Large intestine (tissue), 3 donors: ENCODE measurements at regions not wholly inside any gene's neighbourhood (a gene's known extent, or its start where the extent isn't known, plus 50 kb on each side); places are given as distances from the start of the nearest gene placed in this dataset.

ENCODE experiments used
- DNase-seq, 2 donors: peaks; one replicate each; pipeline versions ENCODE4 v3.0.0 to v3.0.0-alpha.2; 2013
- H3K27ac ChIP-seq: one replicate; pipeline ENCODE4 v1.5.1; 2013; ENCODE audit warnings: low read length
- H3K27me3 ChIP-seq: 2 replicates; pipeline ENCODE4 v1.6.1; 2013; ENCODE audit warnings: low read length; ENCODE audit not compliant: control insufficient read depth, insufficient read depth
- H3K36me3 ChIP-seq: 2 replicates; pipeline ENCODE4 v1.6.1; 2013; ENCODE audit warnings: low read length; ENCODE audit not compliant: control insufficient read depth, insufficient read depth
- H3K4me1 ChIP-seq: one replicate; pipeline ENCODE4 v1.6.1; 2013; ENCODE audit warnings: low read length; ENCODE audit not compliant: control insufficient read depth, insufficient read depth
- H3K4me3 ChIP-seq: one replicate; pipeline ENCODE4 v1.5.1; 2013; ENCODE audit warnings: low read length
- H3K9me3 ChIP-seq: one replicate; pipeline ENCODE4 v1.6.1; 2013; ENCODE audit warnings: mild to moderate bottlenecking, low read depth, low read length, moderate library complexity; ENCODE audit not compliant: control insufficient read depth
- WGBS: methylation state at CpG from one replicate; pipeline ENCODE4 v1.1.5; 2013; ENCODE audit warnings: low lambda C conversion rate; ENCODE audit not compliant: insufficient coverage; 5-methylcytosine and 5-hydroxymethylcytosine counted together

GRCh38 chr6:109271622-109272021 lies 110.6 kb downstream of the CD164 start:
- 100% methylated on average over 1 of the region's 2 CpGs for WGBS
- Histone ChIP-seq H3K4me3 (no peak overlapping the region), H3K4me1 (no peaks in the 10 kb centered on the region), H3K27ac (no peak overlapping the region), H3K36me3 (no peaks in the 10 kb centered on the region), H3K27me3 (no peaks in the 10 kb centered on the region), H3K9me3 (no peaks in the 10 kb centered on the region)
- no peak for DNase-seq

- no peaks in the 10 kb centered on the region for H3K4me1 ChIP-seq
- H3K27ac ChIP-seq, result no peak overlapping the region
- DNase-seq, result no peak
- H3K9me3 ChIP-seq, result no peaks in the 10 kb centered on the region
- no peaks in the 10 kb centered on the region for H3K27me3 ChIP-seq
- H3K36me3 ChIP-seq, result no peaks in the 10 kb centered on the region
- 100% methylated on average over 1 of the region's 1 CpG for WGBS
- H3K4me3 ChIP-seq, result no peak overlapping the region
Measured at GRCh38 chr6:109269953-109270517, 112.2 kb downstream of the CD164 start.

- H3K4me1 ChIP-seq, result no peaks in the 10 kb centered on the region
- no CpG with 5 or more reads among the region's 7 CpGs for WGBS
- H3K36me3 ChIP-seq, result no peaks in the 10 kb centered on the region
Measured at GRCh38 chr6:109269057-109269456, 113.2 kb downstream of the CD164 start.

GRCh38 chr6:109265530-109265929 lies 116.7 kb downstream of the CD164 start:
- Histone ChIP-seq H3K9me3 (no peaks in the 10 kb centered on the region), H3K4me1 (no peaks in the 10 kb centered on the region), H3K27ac (no peak overlapping the region), H3K36me3 (no peaks in the 10 kb centered on the region), H3K4me3 (no peak overlapping the region), H3K27me3 (no peaks in the 10 kb centered on the region)
- WGBS, result no CpG with 5 or more reads among the region's 3 CpGs
- peak in 1 of 2 donors; percentile 4 for DNase-seq

More at GRCh38 chr6:109269057-109269456, 113.2 kb downstream of the CD164 start:
- H3K9me3 ChIP-seq, result no peaks in the 10 kb centered on the region
- H3K27me3 ChIP-seq, result no peaks in the 10 kb centered on the region
- no peak for DNase-seq
- H3K27ac ChIP-seq, result no peak overlapping the region
- no peak overlapping the region for H3K4me3 ChIP-seq

GRCh38 chr6:109263873-109264700 lies 118.2 kb downstream of the CD164 start:
- Histone ChIP-seq H3K36me3 (no peaks in the 10 kb centered on the region), H3K9me3 (no peaks in the 10 kb centered on the region), H3K27ac (no peak overlapping the region), H3K27me3 (no peaks in the 10 kb centered on the region), H3K4me3 (no peak overlapping the region), H3K4me1 (no peaks in the 10 kb centered on the region)
- DNase-seq, result no peak
- 100% methylated on average over 1 of the region's 3 CpGs for WGBS

- no peak overlapping the region for H3K4me3 ChIP-seq
- H3K9me3 ChIP-seq, result no peaks in the 10 kb centered on the region
- H3K27ac ChIP-seq, result no peak overlapping the region
- WGBS, result 100% methylated on average over 2 of the region's 7 CpGs
- H3K36me3 ChIP-seq, result no peaks in the 10 kb centered on the region
- no peaks in the 10 kb centered on the region for H3K27me3 ChIP-seq
- H3K4me1 ChIP-seq, result no peaks in the 10 kb centered on the region
- no peak for DNase-seq
Measured at GRCh38 chr6:109262261-109262660, 120.0 kb downstream of the CD164 start.

GRCh38 chr6:109261811-109262210 lies 120.5 kb downstream of the CD164 start:
- 80% methylated on average over 1 of the region's 6 CpGs for WGBS
- no peaks in the 10 kb centered on the region for H3K27me3 ChIP-seq

GRCh38 chr6:109260701-109261100 lies 121.6 kb downstream of the CD164 start:
- H3K4me3 ChIP-seq, result no peak overlapping the region
- no peaks in the 10 kb centered on the region for H3K4me1 ChIP-seq
- H3K27me3 ChIP-seq, result no peaks in the 10 kb centered on the region
- no peak overlapping the region for H3K27ac ChIP-seq
- no peaks in the 10 kb centered on the region for H3K9me3 ChIP-seq
- no peak for DNase-seq
- H3K36me3 ChIP-seq, result no peaks in the 10 kb centered on the region
- WGBS, result 94% methylated on average over 2 of the region's 3 CpGs

More at GRCh38 chr6:109261811-109262210, 120.5 kb downstream of the CD164 start:
- no peak overlapping the region for H3K4me3 ChIP-seq
- H3K4me1 ChIP-seq, result no peaks in the 10 kb centered on the region
- H3K36me3 ChIP-seq, result no peaks in the 10 kb centered on the region
- no peak for DNase-seq
- H3K9me3 ChIP-seq, result no peaks in the 10 kb centered on the region
- no peak overlapping the region for H3K27ac ChIP-seq

- no peak for DNase-seq
- WGBS, result no CpG with 5 or more reads among the region's 2 CpGs
- Histone ChIP-seq H3K9me3 (no peaks in the 10 kb centered on the region), H3K4me3 (no peak overlapping the region), H3K27me3 (no peaks in the 10 kb centered on the region), H3K4me1 (no peaks in the 10 kb centered on the region), H3K36me3 (no peaks in the 10 kb centered on the region), H3K27ac (no peak overlapping the region)
Measured at GRCh38 chr6:109260126-109260525, 122.1 kb downstream of the CD164 start.

GRCh38 chr6:109258129-109258528 lies 124.1 kb downstream of the CD164 start:
- H3K9me3 ChIP-seq, result no peaks in the 10 kb centered on the region
- no CpG with 5 or more reads among the region's 2 CpGs for WGBS

More at GRCh38 chr6:109258129-109258528, 124.1 kb downstream of the CD164 start:
- Histone ChIP-seq H3K36me3 (no peaks in the 10 kb centered on the region), H3K4me1 (no peaks in the 10 kb centered on the region), H3K27me3 (no peaks in the 10 kb centered on the region), H3K4me3 (no peak overlapping the region), H3K27ac (no peak overlapping the region)
- DNase-seq, result no peak
